WTC11 (cell line): ENCODE measurements at regions not wholly inside any gene's neighbourhood (a gene's known extent, or its start where the extent isn't known, plus 50 kb on each side); places are given as distances from the start of the nearest gene placed in this dataset.

ENCODE experiments used
- ATAC-seq: fragments of 200-7000 bp; cut with Tn5 transposase; 2 replicates; pipeline ENCODE4 v1.10.0; 2021; ENCODE audit warnings: mild to moderate bottlenecking, moderate library complexity
- CTCF ChIA-PET: fragments of 300-600 bp; sonication (Branson Sonifier 250); formaldehyde crosslinking; loops from one replicate; lab custom pipeline; 2021; ENCODE audit warnings: antibody characterized with exemption; lab: Charles Lee
- POLR2A ChIA-PET: fragments of 350-600 bp; sonication (Branson Sonifier 250); formaldehyde crosslinking; loops from one replicate; lab custom pipeline; 2021; ENCODE audit warnings: antibody characterized with exemption; lab: Charles Lee
- DNase-seq: peaks from one replicate; pipeline ENCODE4 v3.0.0; 2021; ENCODE audit warnings: low spot score
- H3K27ac Mint-ChIP-seq: 2 replicates; pipeline ENCODE4 v1.8.0; 2021; ENCODE audit warnings: mixed read lengths
- H3K27me3 Mint-ChIP-seq: 2 replicates; pipeline ENCODE4 v1.8.0; 2021; ENCODE audit warnings: low read depth, mild to moderate bottlenecking, moderate library complexity, mixed read lengths
- H3K36me3 Mint-ChIP-seq: 2 replicates; pipeline ENCODE4 v1.8.0; 2021; ENCODE audit warnings: mixed read lengths
- H3K4me1 Mint-ChIP-seq: 2 replicates; pipeline ENCODE4 v1.8.0; 2022; ENCODE audit warnings: mixed read lengths
- H3K4me3 Mint-ChIP-seq: 2 replicates; pipeline ENCODE4 v1.8.0; 2021; ENCODE audit warnings: mild to moderate bottlenecking, moderate library complexity, mixed read lengths
- H3K9me3 Mint-ChIP-seq: 2 replicates; pipeline ENCODE4 v1.8.0; 2021; ENCODE audit warnings: mixed read lengths
- AFF4 ChIP-seq: sonication (generic); formaldehyde crosslinking; IDR thresholded peaks from 2 replicates; pipeline ENCODE4 v1.8.1; 2023; ENCODE audit warnings: mild to moderate bottlenecking, missing genetic modification reagents, borderline replicate concordance
- ARID4B ChIP-seq: sonication (generic); formaldehyde crosslinking; IDR thresholded peaks from 2 replicates; pipeline ENCODE4 v1.8.0; 2023; ENCODE audit warnings: missing genetic modification reagents, mild to moderate bottlenecking, borderline replicate concordance
- CREB1 ChIP-seq: sonication (generic); formaldehyde crosslinking; IDR thresholded peaks from 2 replicates; pipeline ENCODE4 v1.8.0; 2023; ENCODE audit warnings: mild to moderate bottlenecking, missing genetic modification reagents
- CTCF ChIP-seq: fragments of 200-600 bp; IDR thresholded peaks from 2 replicates; pipeline ENCODE4 v1.8.0; 2022; ENCODE audit warnings: antibody characterized with exemption
- E2F5 ChIP-seq: sonication (generic); formaldehyde crosslinking; IDR thresholded peaks from 2 replicates; pipeline ENCODE4 v1.8.1; 2022; ENCODE audit warnings: mild to moderate bottlenecking, moderate library complexity, missing genetic modification reagents
- ERG ChIP-seq: fragments of 250-450 bp; sonication (Bioruptor Pico); IDR thresholded peaks from 2 replicates; pipeline ENCODE4 v1.8.0; 2021; ENCODE audit warnings: mild to moderate bottlenecking
- FOXK1 ChIP-seq: sonication (generic); formaldehyde crosslinking; IDR thresholded peaks from 2 replicates; pipeline ENCODE4 v1.8.0; 2022; ENCODE audit warnings: mild to moderate bottlenecking, moderate library complexity, missing genetic modification reagents
- FOXP4 ChIP-seq: sonication (generic); formaldehyde crosslinking; IDR thresholded peaks from 2 replicates; pipeline ENCODE4 v1.8.0; 2022; ENCODE audit warnings: mild to moderate bottlenecking, missing genetic modification reagents
- GABPB1 ChIP-seq: sonication (generic); formaldehyde crosslinking; IDR thresholded peaks from 2 replicates; pipeline ENCODE4 v1.8.1; 2023; ENCODE audit warnings: mild to moderate bottlenecking, missing genetic modification reagents
- GTF2I ChIP-seq: fragments of 250-450 bp; sonication (Bioruptor Pico); conservative IDR thresholded peaks from 2 replicates; pipeline ENCODE4 v1.4.0; 2021; ENCODE audit warnings: mild to moderate bottlenecking
- MLX ChIP-seq: sonication (generic); formaldehyde crosslinking; IDR thresholded peaks from 2 replicates; pipeline ENCODE4 v1.8.1; 2023; ENCODE audit warnings: mild to moderate bottlenecking, missing genetic modification reagents, moderate library complexity
- NFE2L1 ChIP-seq: sonication (generic); formaldehyde crosslinking; IDR thresholded peaks from 2 replicates; pipeline ENCODE4 v1.8.1; 2023; ENCODE audit warnings: missing genetic modification reagents
- PREB ChIP-seq: sonication (generic); formaldehyde crosslinking; IDR thresholded peaks from 2 replicates; pipeline ENCODE4 v1.8.1; 2022; ENCODE audit warnings: mild to moderate bottlenecking, missing genetic modification reagents, moderate library complexity, borderline replicate concordance
- TCF7 ChIP-seq: sonication (generic); formaldehyde crosslinking; IDR thresholded peaks from 2 replicates; pipeline ENCODE4 v1.8.0; 2022; ENCODE audit warnings: mild to moderate bottlenecking, low read depth, missing genetic modification reagents, moderate library complexity
- USF2 ChIP-seq: sonication (generic); formaldehyde crosslinking; IDR thresholded peaks from 2 replicates; pipeline ENCODE4 v1.8.1; 2023; ENCODE audit warnings: mild to moderate bottlenecking, missing genetic modification reagents, moderate library complexity
- ZNF219 ChIP-seq: sonication (generic); formaldehyde crosslinking; IDR thresholded peaks from 2 replicates; pipeline ENCODE4 v1.8.0; 2023; ENCODE audit warnings: missing genetic modification reagents, mild to moderate bottlenecking, borderline replicate concordance
- ZNF512 ChIP-seq: sonication (generic); formaldehyde crosslinking; IDR thresholded peaks from 2 replicates; pipeline ENCODE4 v1.8.1; 2022; ENCODE audit warnings: missing genetic modification reagents, borderline replicate concordance

GRCh38 chr2:52405980-52406379, 1361.6 kb upstream of the CHAC2 start:
- Mint-ChIP-seq H3K9me3 (peaks cover 9% of the 10 kb centered on the region; the same call in 1 of the 2 replicates), H3K4me3 (no peak overlapping the region), H3K36me3 (peaks cover 5% of the 10 kb centered on the region; the same call in 1 of the 2 replicates), H3K4me1 (peaks cover 17% of the 10 kb centered on the region), H3K27me3 (no peaks in the 10 kb centered on the region), H3K27ac (no peak overlapping the region)
- DNase-seq (no peak), ATAC-seq (no peak)
- TF ChIP-seq ZNF219 (no peak), AFF4 (no peak), ARID4B (CRISPR knock-in tag) (no peak), USF2 (CRISPR knock-in tag) (no peak), FOXK1 (CRISPR knock-in tag) (no peak), NFE2L1 (no peak), GABPB1 (CRISPR knock-in tag) (no peak), PREB (CRISPR knock-in tag) (no peak), ZNF512 (no peak), E2F5 (CRISPR knock-in tag) (no peak), CTCF (no peak), TCF7 (no peak), MLX (CRISPR knock-in tag) (no peak), CREB1 (CRISPR knock-in tag) (no peak), GTF2I (CRISPR knock-in tag) (no peak), FOXP4 (CRISPR knock-in tag) (no peak), ERG (CRISPR knock-in tag) (no peak)
- POLR2A ChIA-PET = no interaction called here
- CTCF ChIA-PET = interaction anchor here (0.7 kb wide), 1 partner anchor 11 kb away, joined by 3 read pairs; no protein-coding TSS in a partner anchor
